Type B pancreatic cell (in vitro differentiated cells): ENCODE measurements at regions not wholly inside any gene's neighbourhood (a gene's known extent, or its start where the extent isn't known, plus 50 kb on each side); places are given as distances from the start of the nearest gene placed in this dataset.

ENCODE experiments used
- DNase-seq: peaks from one replicate; pipeline ENCODE4 v3.0.0; 2021; ENCODE audit warnings: mixed read lengths; ENCODE audit not compliant: unreplicated experiment; ENCODE audit errors: extremely low spot score
- H3K27ac Mint-ChIP-seq: 2 replicates; pipeline ENCODE4 v1.8.0; 2021; ENCODE audit warnings: mild to moderate bottlenecking, mixed read lengths
- H3K27me3 Mint-ChIP-seq: 2 replicates; pipeline ENCODE4 v1.8.0; 2021; ENCODE audit warnings: mixed read lengths
- H3K36me3 Mint-ChIP-seq: 2 replicates; pipeline ENCODE4 v1.8.0; 2021; ENCODE audit warnings: mixed read lengths
- H3K4me1 Mint-ChIP-seq: one replicate; pipeline ENCODE4 v1.8.0; 2021; ENCODE audit warnings: mixed read lengths; ENCODE audit not compliant: unreplicated experiment
- H3K4me3 Mint-ChIP-seq: 2 replicates; pipeline ENCODE4 v1.8.0; 2021; ENCODE audit warnings: mild to moderate bottlenecking, mixed read lengths
- H3K9me3 Mint-ChIP-seq: 2 replicates; pipeline ENCODE4 v1.8.0; 2021; ENCODE audit warnings: mixed read lengths
- CTCF ChIP-seq: fragments of 200-600 bp; sonication (generic); conservative IDR thresholded peaks from 2 replicates; pipeline ENCODE4 v1.5.0; 2021; ENCODE audit warnings: antibody characterized with exemption, mild to moderate bottlenecking

- Mint-ChIP-seq H3K4me1 (no peaks in the 10 kb centered on the region), H3K27me3 (peaks cover 11% of the 10 kb centered on the region), H3K4me3 (no peak overlapping the region), H3K36me3 (no peaks in the 10 kb centered on the region), H3K27ac (no peak overlapping the region), H3K9me3 (no peaks in the 10 kb centered on the region)
- no peak for DNase-seq
- TF ChIP-seq CTCF, result no peak
Measured at GRCh38 chr15:85961821-85962220, 117.8 kb upstream of the AGBL1 start.

- H3K36me3 Mint-ChIP-seq, result no peaks in the 10 kb centered on the region
- H3K9me3 Mint-ChIP-seq, result no peaks in the 10 kb centered on the region
- peaks cover 11% of the 10 kb centered on the region for H3K27me3 Mint-ChIP-seq
- no peaks in the 10 kb centered on the region for H3K4me1 Mint-ChIP-seq
- no peak overlapping the region for H3K4me3 Mint-ChIP-seq
- TF ChIP-seq CTCF, result no peak
- H3K27ac Mint-ChIP-seq, result no peak overlapping the region
- no peak for DNase-seq
Measured at GRCh38 chr15:85963262-85963760, 116.4 kb upstream of the AGBL1 start.

GRCh38 chr15:85964471-85964870 is 115.2 kb upstream of the AGBL1 start:
- H3K4me1 Mint-ChIP-seq, result no peaks in the 10 kb centered on the region
- no peak overlapping the region for H3K27ac Mint-ChIP-seq
- H3K36me3 Mint-ChIP-seq, result no peaks in the 10 kb centered on the region
- no peak for TF ChIP-seq CTCF
- no peak for DNase-seq
- H3K9me3 Mint-ChIP-seq, result no peaks in the 10 kb centered on the region
- H3K4me3 Mint-ChIP-seq, result no peak overlapping the region
- peaks cover 11% of the 10 kb centered on the region for H3K27me3 Mint-ChIP-seq

GRCh38 chr15:85967553-85967952 is 112.1 kb upstream of the AGBL1 start:
- H3K4me1 Mint-ChIP-seq, result no peaks in the 10 kb centered on the region
- no peak for TF ChIP-seq CTCF
- peaks cover 20% of the 10 kb centered on the region for H3K27me3 Mint-ChIP-seq
- H3K9me3 Mint-ChIP-seq, result no peaks in the 10 kb centered on the region
- no peak overlapping the region for H3K27ac Mint-ChIP-seq
- H3K36me3 Mint-ChIP-seq, result no peaks in the 10 kb centered on the region
- no peak for DNase-seq
- no peak overlapping the region for H3K4me3 Mint-ChIP-seq

GRCh38 chr15:85972805-85973540 is 106.7 kb upstream of the AGBL1 start:
- DNase-seq, result no peak
- H3K27me3 Mint-ChIP-seq, result peaks cover 13% of the 10 kb centered on the region
- no peaks in the 10 kb centered on the region for H3K4me1 Mint-ChIP-seq
- no peak overlapping the region for H3K4me3 Mint-ChIP-seq
- no peaks in the 10 kb centered on the region for H3K36me3 Mint-ChIP-seq
- no peaks in the 10 kb centered on the region for H3K9me3 Mint-ChIP-seq
- TF ChIP-seq CTCF, result no peak
- H3K27ac Mint-ChIP-seq, result no peak overlapping the region
